Nephron (organoid): ENCODE measurements at regions not wholly inside any gene's neighbourhood (a gene's known extent, or its start where the extent isn't known, plus 50 kb on each side); places are given as distances from the start of the nearest gene placed in this dataset.

Experiments used
- H3K27ac Mint-ChIP-seq, 3 experiments: 2 replicates each; pipeline ENCODE4 v1.8.0; 2020; ENCODE audit warnings: mixed read lengths in 3 of 3, mild to moderate bottlenecking in 2 of 3, moderate library complexity in 1 of 3
- H3K27me3 Mint-ChIP-seq: 2 replicates; pipeline ENCODE4 v1.8.0; 2021; ENCODE audit warnings: low read depth, mild to moderate bottlenecking, moderate library complexity, mixed read lengths
- H3K36me3 Mint-ChIP-seq: 2 replicates; pipeline ENCODE4 v1.8.0; 2020; ENCODE audit warnings: low read depth, mixed read lengths
- H3K4me1 Mint-ChIP-seq: 2 replicates; pipeline ENCODE4 v1.8.0; 2020; ENCODE audit warnings: mixed read lengths
- H3K4me3 Mint-ChIP-seq, 3 experiments: 2 replicates each; pipeline ENCODE4 v1.8.0; 2020; ENCODE audit warnings: mild to moderate bottlenecking in 3 of 3, mixed read lengths in 3 of 3, moderate library complexity in 2 of 3
- H3K9me3 Mint-ChIP-seq: 2 replicates; pipeline ENCODE4 v1.8.0; 2020; ENCODE audit warnings: mixed read lengths
- TF ChIP-seq, protein P1 (sequence below), 3 experiments: fragments of 200-600 bp; sonication (generic); IDR thresholded peaks; one replicate each; pipeline ENCODE4 v1.5.0; 2021; ENCODE audit warnings: antibody characterized with exemption in 3 of 3; ENCODE audit not compliant: unreplicated experiment in 3 of 3

DNA sequence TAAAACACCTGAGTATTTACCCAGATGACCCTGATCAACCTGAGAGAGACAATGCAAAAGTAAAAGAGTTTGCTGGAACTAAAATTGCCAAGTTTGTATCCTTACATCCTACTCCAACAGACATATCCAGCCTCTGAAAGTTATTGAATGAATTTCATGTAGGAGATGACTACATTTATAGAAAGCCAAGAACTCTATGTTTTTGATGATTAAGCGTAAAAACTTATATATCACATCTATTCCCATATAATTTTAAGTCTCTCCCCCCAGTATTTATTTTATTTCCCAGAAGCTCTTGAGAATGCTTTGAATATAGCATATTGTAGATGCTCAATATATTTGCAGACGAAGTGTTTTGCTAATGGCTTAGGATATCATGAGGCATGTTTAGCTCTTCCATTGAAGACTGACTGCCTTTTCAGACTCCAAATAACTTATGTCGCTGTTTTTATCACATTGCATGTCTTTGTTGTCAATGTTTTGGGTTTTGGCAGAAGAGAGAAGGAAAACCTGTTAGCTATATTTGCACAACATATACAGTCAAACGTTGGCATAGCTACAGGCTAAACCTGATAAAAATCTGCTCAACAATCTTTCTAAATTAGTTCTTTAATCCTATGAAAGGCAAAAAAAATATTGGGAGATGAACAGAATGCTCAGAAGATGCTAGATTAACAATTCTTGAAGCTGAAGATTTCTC, 213.6 kb downstream of the DIO2 start:
- H3K36me3 Mint-ChIP-seq = no peaks in the 10 kb centered on the region
- peaks cover 3% of the 10 kb centered on the region for H3K27me3 Mint-ChIP-seq
- H3K4me1 Mint-ChIP-seq = no peaks in the 10 kb centered on the region
- no peak overlapping the region for H3K4me3 Mint-ChIP-seq
- H3K9me3 Mint-ChIP-seq = peaks cover 4% of the 10 kb centered on the region
- H3K27ac Mint-ChIP-seq = no peak overlapping the region
- TF ChIP-seq, protein P1, sequence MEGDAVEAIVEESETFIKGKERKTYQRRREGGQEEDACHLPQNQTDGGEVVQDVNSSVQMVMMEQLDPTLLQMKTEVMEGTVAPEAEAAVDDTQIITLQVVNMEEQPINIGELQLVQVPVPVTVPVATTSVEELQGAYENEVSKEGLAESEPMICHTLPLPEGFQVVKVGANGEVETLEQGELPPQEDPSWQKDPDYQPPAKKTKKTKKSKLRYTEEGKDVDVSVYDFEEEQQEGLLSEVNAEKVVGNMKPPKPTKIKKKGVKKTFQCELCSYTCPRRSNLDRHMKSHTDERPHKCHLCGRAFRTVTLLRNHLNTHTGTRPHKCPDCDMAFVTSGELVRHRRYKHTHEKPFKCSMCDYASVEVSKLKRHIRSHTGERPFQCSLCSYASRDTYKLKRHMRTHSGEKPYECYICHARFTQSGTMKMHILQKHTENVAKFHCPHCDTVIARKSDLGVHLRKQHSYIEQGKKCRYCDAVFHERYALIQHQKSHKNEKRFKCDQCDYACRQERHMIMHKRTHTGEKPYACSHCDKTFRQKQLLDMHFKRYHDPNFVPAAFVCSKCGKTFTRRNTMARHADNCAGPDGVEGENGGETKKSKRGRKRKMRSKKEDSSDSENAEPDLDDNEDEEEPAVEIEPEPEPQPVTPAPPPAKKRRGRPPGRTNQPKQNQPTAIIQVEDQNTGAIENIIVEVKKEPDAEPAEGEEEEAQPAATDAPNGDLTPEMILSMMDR (IDR thresholded peaks at IDR 0.05; ENCODE audit: unreplicated experiment in 3 of 3) = no peak

DNA sequence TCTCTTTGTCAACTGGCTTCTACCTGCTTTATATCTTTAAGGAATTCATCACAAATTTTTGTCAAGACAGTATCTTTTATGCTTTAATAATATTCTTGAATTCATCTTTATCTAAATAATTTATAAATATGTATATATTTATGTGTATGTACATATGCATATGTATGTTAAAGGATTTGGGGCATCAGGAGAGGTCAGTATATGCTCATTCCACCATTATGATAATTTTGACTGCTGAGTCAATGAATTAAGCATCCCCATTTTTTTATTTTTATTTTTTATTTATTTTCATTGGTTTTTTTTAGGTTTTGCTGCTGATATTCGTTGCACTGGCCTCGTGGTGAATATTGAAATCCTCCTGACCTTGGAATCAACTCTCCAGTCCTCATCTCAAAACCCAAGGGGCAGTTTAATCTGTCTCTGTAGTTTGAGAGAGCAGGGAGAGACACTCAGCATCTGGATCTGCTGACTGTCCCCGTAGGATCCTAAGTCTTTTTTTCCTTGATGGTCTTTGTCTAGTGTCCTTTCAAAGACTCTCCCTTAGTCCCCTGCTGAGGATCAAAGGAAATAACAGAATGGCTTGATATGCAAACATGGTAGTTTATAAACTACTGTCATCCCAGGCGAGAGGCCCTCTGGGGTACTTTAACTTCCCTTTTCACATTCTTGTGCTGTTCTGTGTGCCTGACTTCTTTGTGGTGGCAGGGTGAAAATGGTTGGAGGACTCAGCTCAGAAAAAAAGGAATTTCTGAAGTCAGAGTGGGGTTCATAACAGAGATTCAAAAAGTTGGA, 218.7 kb downstream of the DIO2 start:
- Mint-ChIP-seq H3K9me3 (no peaks in the 10 kb centered on the region), H3K27ac (peak overlapping the region in 2 of 3 experiments; percentile 64 to 92), H3K36me3 (no peaks in the 10 kb centered on the region), H3K4me1 (no peaks in the 10 kb centered on the region), H3K27me3 (no peaks in the 10 kb centered on the region), H3K4me3 (no peak overlapping the region)
- TF ChIP-seq, protein P1 (IDR thresholded peaks at IDR 0.05; ENCODE audit: unreplicated experiment in 3 of 3) = no peak

DNA sequence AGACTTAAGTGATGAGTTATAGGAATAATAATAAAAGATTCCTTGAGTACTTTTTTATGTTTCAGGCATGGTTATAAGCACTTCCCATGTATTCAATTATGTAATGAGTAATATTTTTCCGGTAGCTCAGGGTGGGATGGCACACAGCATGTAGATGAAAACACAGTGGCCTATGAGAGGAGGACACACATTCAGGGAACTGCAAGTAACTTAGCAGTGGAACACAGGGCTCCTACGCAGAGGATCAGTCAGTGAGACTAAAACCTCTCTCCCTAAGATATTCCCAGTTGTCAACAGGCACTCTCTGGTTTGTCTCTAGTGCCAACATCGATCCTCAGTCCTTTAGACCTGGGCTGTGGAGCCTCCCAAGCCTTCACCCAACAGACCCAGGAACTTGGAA, 219.4 kb downstream of the DIO2 start:
- Mint-ChIP-seq H3K27ac (no peak overlapping the region), H3K9me3 (no peaks in the 10 kb centered on the region), H3K4me1 (no peaks in the 10 kb centered on the region), H3K27me3 (no peaks in the 10 kb centered on the region), H3K36me3 (no peaks in the 10 kb centered on the region), H3K4me3 (no peak overlapping the region)
- TF ChIP-seq, protein P1 (IDR thresholded peaks at IDR 0.05; ENCODE audit: unreplicated experiment in 3 of 3) = no peak

DNA sequence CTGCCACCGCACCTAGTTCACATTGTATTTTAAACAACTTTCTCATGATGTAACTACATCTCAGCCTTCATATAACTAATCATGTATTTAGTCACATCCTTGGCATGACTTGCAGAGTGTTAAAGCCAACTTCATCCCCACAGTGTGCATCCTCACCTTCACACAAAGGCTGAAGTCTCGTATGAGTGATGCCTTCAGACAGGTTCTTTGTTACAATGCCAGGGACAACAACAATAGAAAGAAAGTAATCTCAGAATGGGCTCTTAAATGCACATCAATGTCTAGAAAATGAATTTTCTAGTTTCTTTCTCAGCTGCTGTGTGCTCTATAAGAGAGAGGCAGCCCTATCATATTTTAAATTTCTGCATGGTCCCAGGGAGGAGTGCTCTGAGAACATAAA, 221.3 kb downstream of the DIO2 start:
- H3K27me3 Mint-ChIP-seq = no peaks in the 10 kb centered on the region

DNA sequence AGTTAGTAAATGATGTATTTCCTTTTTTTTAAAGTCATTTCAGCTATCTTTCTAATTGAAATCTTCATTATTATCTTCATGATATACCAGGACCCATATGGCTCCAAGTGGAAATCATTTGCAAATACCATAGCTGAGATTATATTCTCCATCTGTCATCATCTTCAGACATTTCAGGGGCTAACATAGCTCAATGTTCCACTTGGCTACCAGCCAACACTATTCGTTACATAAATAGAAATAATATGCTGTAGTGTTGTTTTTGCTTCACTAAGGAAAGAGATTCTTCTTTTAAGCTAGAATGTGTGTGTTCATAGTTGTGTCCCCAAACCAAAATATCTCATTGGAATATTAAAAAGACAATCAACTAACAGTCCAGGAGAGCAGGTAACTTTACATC, 225.1 kb downstream of the DIO2 start:
- Mint-ChIP-seq H3K9me3 (peaks cover 3% of the 10 kb centered on the region), H3K4me1 (no peaks in the 10 kb centered on the region), H3K27ac (peak overlapping the region in 1 of 3 experiments; percentile 39), H3K27me3 (no peaks in the 10 kb centered on the region), H3K36me3 (no peaks in the 10 kb centered on the region), H3K4me3 (no peak overlapping the region)
- TF ChIP-seq, protein P1 (IDR thresholded peaks at IDR 0.05; ENCODE audit: unreplicated experiment in 3 of 3) = no peak

More for the DNA sequence above, 221.3 kb downstream of the DIO2 start:
- Mint-ChIP-seq H3K9me3 (peaks cover 3% of the 10 kb centered on the region), H3K36me3 (no peaks in the 10 kb centered on the region), H3K4me3 (no peak overlapping the region), H3K4me1 (no peaks in the 10 kb centered on the region), H3K27ac (no peak overlapping the region)
- TF ChIP-seq, protein P1 (IDR thresholded peaks at IDR 0.05; ENCODE audit: unreplicated experiment in 3 of 3) = no peak
